A549 (cell line): ENCODE measurements at regions not wholly inside any gene's neighbourhood (a gene's known extent, or its start where the extent isn't known, plus 50 kb on each side); places are given as distances from the start of the nearest gene placed in this dataset.

Experiments used
- ATAC-seq, 2 experiments: fragments of 200-7000 bp in 1 of 2; fragments of >200 bp in 1 of 2; cut with Nextera tagmentation in 1 of 2; cut with Tn5 transposase in 1 of 2; 3 replicates each; pipeline versions ENCODE4 v1.8.0 to v1.9.1; 2018 to 2020; ENCODE audit warnings: mild to moderate bottlenecking in 1 of 2, moderate library complexity in 1 of 2
- CTCF ChIA-PET: fragments of 300-600 bp; sonication (Branson Sonifier 250); formaldehyde crosslinking; extraction: SDS; loops from one replicate; lab custom pipeline; 2021; ENCODE audit warnings: antibody characterized with exemption, inconsistent platforms; lab: Yijun Ruan, JAX
- POLR2A ChIA-PET: fragments of 350-600 bp; formaldehyde crosslinking; extraction: SDS; loops from one replicate; lab custom pipeline; 2021; ENCODE audit warnings: antibody characterized with exemption, inconsistent platforms; lab: Yijun Ruan, JAX
- DNase-seq, 2 experiments: peaks; one replicate each; pipeline versions ENCODE4 v3.0.0 to v3.0.0-alpha.2; 2011 to 2016; ENCODE audit warnings: low read depth in 1 of 2, low spot score in 1 of 2
- FAIRE-seq: peaks from 2 replicates; lab custom pipeline; 2011; peaks lifted over from hg19 to GRCh38; lab: Jason Lieb, UNC
- H3K27ac ChIP-seq, 2 experiments: fragments of >200 bp; sonication (Bioruptor Twin); formaldehyde crosslinking; 3 replicates each; pipeline ENCODE4 v1.5.1; 2016 to 2017
- H3K4me1 ChIP-seq: fragments of >200 bp; sonication (Bioruptor Twin); formaldehyde crosslinking; 3 replicates; pipeline ENCODE4 v1.6.1; 2016
- H3K4me2 ChIP-seq: fragments of >200 bp; sonication (Bioruptor Twin); formaldehyde crosslinking; 3 replicates; pipeline ENCODE4 v1.6.1; 2016
- H3K4me3 ChIP-seq: fragments of >200 bp; sonication (Bioruptor Twin); formaldehyde crosslinking; 3 replicates; pipeline ENCODE4 v1.5.1; 2016
- H3K9me3 ChIP-seq: fragments of >200 bp; sonication (Bioruptor Twin); formaldehyde crosslinking; 3 replicates; pipeline ENCODE4 v1.6.1; 2016
- BHLHE40 ChIP-seq: IDR thresholded peaks from 2 replicates; pipeline ENCODE4 v1.6.1; 2012; ENCODE audit warnings: low read depth, low read length, inconsistent platforms
- FOSL2 ChIP-seq, 2 experiments: fragments of 450-650 bp in 1 of 2; fragments of >200 bp in 1 of 2; sonication (Bioruptor Twin) in 1 of 2; formaldehyde crosslinking; IDR thresholded peaks; 2 replicates each; pipeline versions ENCODE4 v1.5.0 to v1.6.1; 2016 to 2020; ENCODE audit warnings: mild to moderate bottlenecking in 1 of 2, moderate library complexity in 1 of 2
- FOXS1 ChIP-seq: fragments of 250-450 bp; sonication (Bioruptor Pico); IDR thresholded peaks from 2 replicates; pipeline ENCODE4 v1.5.0; 2020; ENCODE audit warnings: mild to moderate bottlenecking, moderate library complexity
- HOXB13 ChIP-seq: fragments of 250-450 bp; sonication (Bioruptor Pico); IDR thresholded peaks from 2 replicates; pipeline ENCODE4 v1.5.0; 2020; ENCODE audit warnings: low read depth, mild to moderate bottlenecking, moderate library complexity
- HOXB5 ChIP-seq: fragments of 250-450 bp; sonication (Bioruptor Pico); IDR thresholded peaks from 2 replicates; pipeline ENCODE4 v1.5.0; 2020; ENCODE audit warnings: mild to moderate bottlenecking, moderate library complexity
- JUN ChIP-seq, 2 experiments: fragments of >200 bp; sonication (Bioruptor Twin); formaldehyde crosslinking; IDR thresholded peaks; 2 replicates in 1 of 2; 3 replicates in 1 of 2; pipeline ENCODE4 v1.6.1; 2016 to 2017
- JUNB ChIP-seq: fragments of >200 bp; sonication (Bioruptor Twin); formaldehyde crosslinking; IDR thresholded peaks from 2 replicates; pipeline ENCODE4 v1.6.1; 2016
- MAFK ChIP-seq: fragments of 450-650 bp; IDR thresholded peaks from 2 replicates; pipeline ENCODE4 v1.6.1; 2014; ENCODE audit not compliant: partially characterized antibody
- MYC ChIP-seq: IDR thresholded peaks from 2 replicates; pipeline ENCODE4 v1.6.1; 2012; ENCODE audit warnings: mild to moderate bottlenecking, inconsistent platforms, low read length, improper control_type of control experiment, borderline replicate concordance
- NPAS2 ChIP-seq: fragments of 250-450 bp; sonication (Bioruptor Pico); IDR thresholded peaks from 2 replicates; pipeline ENCODE4 v1.8.0; 2022; ENCODE audit warnings: mild to moderate bottlenecking, moderate library complexity, borderline replicate concordance
- NR3C1 ChIP-seq: fragments of >200 bp; sonication (Bioruptor Twin); formaldehyde crosslinking; IDR thresholded peaks from 3 replicates; pipeline ENCODE4 v1.6.1; 2017
- POLR2A ChIP-seq: IDR thresholded peaks from 2 replicates; pipeline ENCODE4 v1.6.1; 2012; ENCODE audit warnings: mild to moderate bottlenecking, low read length
- RFX5 ChIP-seq: fragments of 450-650 bp; IDR thresholded peaks from 2 replicates; pipeline ENCODE4 v1.7.1; 2014; ENCODE audit warnings: antibody characterized with exemption, mild to moderate bottlenecking, moderate library complexity
- SMC3 ChIP-seq: fragments of >200 bp; sonication (Bioruptor Twin); formaldehyde crosslinking; IDR thresholded peaks from 3 replicates; pipeline ENCODE4 v1.6.1; 2018; ENCODE audit warnings: inconsistent platforms
- ZFP36 ChIP-seq: fragments of 450-650 bp; IDR thresholded peaks from 2 replicates; pipeline ENCODE4 v1.6.1; 2014; ENCODE audit warnings: borderline replicate concordance; ENCODE audit not compliant: partially characterized antibody
- ZSCAN20 ChIP-seq: fragments of 250-450 bp; sonication (Bioruptor Pico); IDR thresholded peaks from 2 replicates; pipeline ENCODE4 v1.8.0; 2022; ENCODE audit warnings: mild to moderate bottlenecking, moderate library complexity
- WGBS: methylation state at CpG from one replicate; pipeline ENCODE4 v1.1.6; 2017; ENCODE audit errors: missing lambda C conversion rate; 5-methylcytosine and 5-hydroxymethylcytosine counted together
- TF ChIP-seq, protein P1 (sequence below): fragments of >200 bp; sonication (Bioruptor Twin); formaldehyde crosslinking; IDR thresholded peaks from 3 replicates; pipeline ENCODE4 v1.6.1; 2016
- TF ChIP-seq, protein P2 (sequence below): fragments of >200 bp; sonication (Bioruptor Twin); formaldehyde crosslinking; IDR thresholded peaks from 3 replicates; pipeline ENCODE4 v1.5.1; 2016

DNA sequence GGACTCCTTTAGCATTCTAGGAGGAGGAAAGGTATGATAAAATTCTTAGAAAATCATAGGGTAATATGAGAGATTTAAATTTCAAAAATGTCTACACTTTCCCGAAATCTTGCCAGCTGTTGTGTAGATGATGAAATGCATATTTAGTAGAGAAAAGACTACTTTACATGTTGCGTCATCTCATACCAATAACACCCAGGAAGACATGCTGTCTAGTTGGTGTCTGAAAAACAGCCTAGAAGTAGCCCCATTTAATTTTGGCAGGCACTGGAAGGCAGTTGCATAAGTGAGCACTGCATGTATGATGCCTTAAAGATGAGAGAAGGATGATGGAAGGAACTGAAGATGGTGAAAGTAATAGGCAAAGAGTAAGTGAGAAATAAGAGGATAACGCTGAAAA is 310.5 kb upstream of the TPM1 start:
- ChIA-PET CTCF (interaction anchor here (10.5 kb wide), 1 partner anchor 8 kb away, joined by 104 read pairs; no protein-coding TSS in a partner anchor), POLR2A (no interaction called here)
- FAIRE-seq (no peak), ATAC-seq (no peak), DNase-seq (no peak)
- WGBS = 77% methylated on average over 3 of the region's 3 CpGs
- TF ChIP-seq MYC (no peak), NPAS2 (CRISPR knock-in tag) (no peak), POLR2A (no peak), FOXS1 (CRISPR knock-in tag) (no peak), JUNB (no peak), RFX5 (no peak), HOXB13 (no peak), JUN (IDR thresholded peaks at IDR 0.05) (no peak)
- H3K9me3 ChIP-seq = peaks cover 13% of the 10 kb centered on the region
- no peaks in the 10 kb centered on the region for H3K4me1 ChIP-seq
- no peak overlapping the region for H3K4me3 ChIP-seq
- H3K4me2 ChIP-seq = no peak overlapping the region
- H3K27ac ChIP-seq = no peak overlapping the region

DNA sequence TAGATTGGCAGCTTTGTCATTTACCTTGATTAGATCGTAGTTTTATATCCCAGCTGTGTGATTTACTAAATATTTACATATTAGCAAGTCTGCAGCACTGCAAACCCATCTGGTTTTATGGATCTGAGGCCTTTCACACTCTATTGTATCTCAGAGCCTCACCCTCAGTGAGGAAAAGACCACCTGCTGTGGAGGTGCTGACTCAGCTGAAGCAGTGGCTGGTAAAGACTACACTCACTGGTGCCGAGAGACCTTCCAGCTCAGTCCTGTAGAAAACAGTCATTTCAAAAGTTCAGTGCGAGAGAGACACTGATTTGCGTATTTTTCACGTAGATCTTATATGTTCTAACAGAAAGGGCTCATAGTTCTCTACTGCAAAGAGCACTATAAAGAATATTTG is 307.8 kb upstream of the TPM1 start:
- peak; percentile 59 for FAIRE-seq
- DNase-seq = no peak
- 92% methylated on average over 5 of the region's 5 CpGs for WGBS
- H3K4me1 ChIP-seq = peaks cover 10% of the 10 kb centered on the region
- CTCF ChIA-PET = interaction anchor here (0.6 to 10.5 kb wide), 6 partner anchors 6 to 363 kb away, joined by 3 to 104 read pairs (median 5); partner anchors contain the start of gene TLN2
- POLR2A ChIA-PET = no interaction called here
- H3K4me3 ChIP-seq = no peak overlapping the region
- no peak overlapping the region for H3K27ac ChIP-seq
- H3K4me2 ChIP-seq = no peak overlapping the region
- ATAC-seq = no peak
- TF ChIP-seq MAFK (peak; percentile 60), JUNB (no peak)
- H3K9me3 ChIP-seq = peaks cover 13% of the 10 kb centered on the region

DNA sequence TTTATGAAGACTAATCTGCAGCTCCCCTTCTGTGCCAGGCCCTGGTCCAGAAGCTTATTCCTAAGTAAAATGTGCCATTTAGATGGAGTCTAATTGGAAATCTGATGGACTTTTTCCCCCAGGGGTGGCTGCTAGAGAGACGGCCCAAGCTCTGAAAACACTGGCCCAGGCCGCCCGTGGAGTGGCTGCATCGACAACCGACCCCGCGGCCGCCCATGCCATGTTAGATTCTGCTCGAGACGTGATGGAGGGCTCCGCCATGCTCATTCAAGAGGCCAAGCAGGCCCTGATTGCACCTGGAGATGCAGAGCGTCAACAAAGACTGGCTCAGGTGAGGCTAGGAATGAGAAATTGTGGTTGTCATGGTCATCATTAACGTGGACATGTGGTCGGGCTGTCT is 305.8 kb upstream of the TPM1 start:
- Histone ChIP-seq H3K4me3 (no peak overlapping the region), H3K9me3 (no peaks in the 10 kb centered on the region), H3K27ac (no peak overlapping the region), H3K4me2 (no peak overlapping the region), H3K4me1 (peaks cover 27% of the 10 kb centered on the region)
- no peak for DNase-seq
- ChIA-PET POLR2A (no interaction called here), CTCF (no interaction called here)
- no peak for FAIRE-seq
- TF ChIP-seq, protein P1, sequence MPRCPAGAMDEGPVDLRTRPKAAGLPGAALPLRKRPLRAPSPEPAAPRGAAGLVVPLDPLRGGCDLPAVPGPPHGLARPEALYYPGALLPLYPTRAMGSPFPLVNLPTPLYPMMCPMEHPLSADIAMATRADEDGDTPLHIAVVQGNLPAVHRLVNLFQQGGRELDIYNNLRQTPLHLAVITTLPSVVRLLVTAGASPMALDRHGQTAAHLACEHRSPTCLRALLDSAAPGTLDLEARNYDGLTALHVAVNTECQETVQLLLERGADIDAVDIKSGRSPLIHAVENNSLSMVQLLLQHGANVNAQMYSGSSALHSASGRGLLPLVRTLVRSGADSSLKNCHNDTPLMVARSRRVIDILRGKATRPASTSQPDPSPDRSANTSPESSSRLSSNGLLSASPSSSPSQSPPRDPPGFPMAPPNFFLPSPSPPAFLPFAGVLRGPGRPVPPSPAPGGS = no peak
- ATAC-seq = no peak
- WGBS = 88% methylated on average over 14 of the region's 14 CpGs

DNA sequence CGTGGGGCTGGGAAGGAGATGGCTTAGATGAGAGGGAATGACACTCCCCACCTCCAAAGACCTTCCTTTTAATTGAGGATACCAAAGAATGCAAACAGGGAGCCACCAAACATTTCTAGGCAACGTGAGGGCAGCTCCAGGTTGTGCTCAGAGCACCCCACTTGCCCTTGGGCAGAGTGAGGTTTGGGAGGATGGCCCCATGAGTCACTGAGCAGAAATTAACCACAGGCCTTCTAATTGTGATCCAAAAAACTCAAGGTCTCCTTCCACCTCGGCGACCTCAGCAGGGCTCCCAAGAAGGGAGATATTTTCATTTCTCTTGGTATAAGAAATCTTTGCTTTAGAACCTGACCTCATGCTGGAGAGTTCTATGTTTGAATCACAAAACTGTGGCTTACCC is 305.0 kb upstream of the TPM1 start:
- no peak for FAIRE-seq
- no peak for DNase-seq
- no peak overlapping the region for H3K4me2 ChIP-seq
- 71% methylated on average over 4 of the region's 4 CpGs for WGBS
- CTCF ChIA-PET = interaction anchor here (0.8 to 6.2 kb wide), 3 partner anchors 8 to 357 kb away, joined by 3 to 104 read pairs (median 4); no protein-coding TSS in a partner anchor
- no peak overlapping the region for H3K4me3 ChIP-seq
- H3K4me1 ChIP-seq = peaks cover 34% of the 10 kb centered on the region
- no peak overlapping the region for H3K27ac ChIP-seq
- ATAC-seq = no peak
- no peak for TF ChIP-seq ZSCAN20 (CRISPR knock-in tag)
- no peak for TF ChIP-seq SMC3
- no peak for TF ChIP-seq BHLHE40
- POLR2A ChIA-PET = no interaction called here
- H3K9me3 ChIP-seq = no peaks in the 10 kb centered on the region

DNA sequence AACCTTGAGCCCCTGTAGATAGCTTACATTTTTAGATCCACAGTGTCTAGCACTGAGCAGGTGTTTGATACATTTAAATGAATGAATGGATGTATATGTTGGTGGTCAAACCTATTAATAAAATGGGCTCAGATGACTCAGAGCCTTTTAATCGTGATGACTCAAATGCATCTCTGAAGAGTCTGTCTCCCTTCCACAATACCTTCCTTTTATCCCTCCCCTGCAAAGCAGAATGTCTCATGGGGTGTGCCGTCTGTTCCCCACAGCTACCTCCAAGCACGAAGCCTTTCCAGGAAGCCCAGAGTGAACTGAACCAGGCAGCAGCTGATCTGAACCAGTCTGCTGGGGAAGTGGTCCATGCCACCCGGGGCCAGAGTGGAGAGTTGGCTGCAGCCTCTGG is 303.5 kb upstream of the TPM1 start:
- ATAC-seq (peak; percentile 11 to 14; a peak in 2 of 6 replicates), DNase-seq (peak; percentile 32 to 51), FAIRE-seq (peak; percentile 95)
- peaks cover 44% of the 10 kb centered on the region for H3K4me1 ChIP-seq
- TF ChIP-seq SMC3 = no peak
- TF ChIP-seq, protein P2, sequence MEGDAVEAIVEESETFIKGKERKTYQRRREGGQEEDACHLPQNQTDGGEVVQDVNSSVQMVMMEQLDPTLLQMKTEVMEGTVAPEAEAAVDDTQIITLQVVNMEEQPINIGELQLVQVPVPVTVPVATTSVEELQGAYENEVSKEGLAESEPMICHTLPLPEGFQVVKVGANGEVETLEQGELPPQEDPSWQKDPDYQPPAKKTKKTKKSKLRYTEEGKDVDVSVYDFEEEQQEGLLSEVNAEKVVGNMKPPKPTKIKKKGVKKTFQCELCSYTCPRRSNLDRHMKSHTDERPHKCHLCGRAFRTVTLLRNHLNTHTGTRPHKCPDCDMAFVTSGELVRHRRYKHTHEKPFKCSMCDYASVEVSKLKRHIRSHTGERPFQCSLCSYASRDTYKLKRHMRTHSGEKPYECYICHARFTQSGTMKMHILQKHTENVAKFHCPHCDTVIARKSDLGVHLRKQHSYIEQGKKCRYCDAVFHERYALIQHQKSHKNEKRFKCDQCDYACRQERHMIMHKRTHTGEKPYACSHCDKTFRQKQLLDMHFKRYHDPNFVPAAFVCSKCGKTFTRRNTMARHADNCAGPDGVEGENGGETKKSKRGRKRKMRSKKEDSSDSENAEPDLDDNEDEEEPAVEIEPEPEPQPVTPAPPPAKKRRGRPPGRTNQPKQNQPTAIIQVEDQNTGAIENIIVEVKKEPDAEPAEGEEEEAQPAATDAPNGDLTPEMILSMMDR = no peak
- no peak for TF ChIP-seq NR3C1
- TF ChIP-seq ZFP36 = no peak
- peak; percentile 44; the same call in 1 of the 2 replicates for TF ChIP-seq FOSL2 (IDR thresholded peaks at IDR 0.05)
- TF ChIP-seq FOSL2 (CRISPR knock-in tag; IDR thresholded peaks at IDR 0.05) = peak; percentile 62
- no peak for TF ChIP-seq HOXB5 (CRISPR knock-in tag)
- peak; percentile 42; the same call in 1 of the 2 replicates for TF ChIP-seq JUNB
- H3K27ac ChIP-seq = peak overlapping the region; percentile 21 to 68; a peak in 5 of 6 replicates
- POLR2A ChIA-PET = interaction anchor here (0.6 to 1.3 kb wide), 3 partner anchors 43 to 309 kb away, joined by 3 to 5 read pairs (median 5); no protein-coding TSS in a partner anchor
- H3K9me3 ChIP-seq = no peaks in the 10 kb centered on the region
- CTCF ChIA-PET = interaction anchor here (1.3 to 10.1 kb wide), 11 partner anchors 9 to 395 kb away, joined by 3 to 151 read pairs (median 5); no protein-coding TSS in a partner anchor
- H3K4me2 ChIP-seq = peak overlapping the region; percentile 44
- 31% methylated on average over 3 of the region's 4 CpGs for WGBS
- no peak overlapping the region for H3K4me3 ChIP-seq
